ENCODE measurements at regions not wholly inside any gene's neighbourhood (a gene's known extent, or its start where the extent isn't known, plus 50 kb on each side); places are given as distances from the start of the nearest gene placed in this dataset.

DNA sequence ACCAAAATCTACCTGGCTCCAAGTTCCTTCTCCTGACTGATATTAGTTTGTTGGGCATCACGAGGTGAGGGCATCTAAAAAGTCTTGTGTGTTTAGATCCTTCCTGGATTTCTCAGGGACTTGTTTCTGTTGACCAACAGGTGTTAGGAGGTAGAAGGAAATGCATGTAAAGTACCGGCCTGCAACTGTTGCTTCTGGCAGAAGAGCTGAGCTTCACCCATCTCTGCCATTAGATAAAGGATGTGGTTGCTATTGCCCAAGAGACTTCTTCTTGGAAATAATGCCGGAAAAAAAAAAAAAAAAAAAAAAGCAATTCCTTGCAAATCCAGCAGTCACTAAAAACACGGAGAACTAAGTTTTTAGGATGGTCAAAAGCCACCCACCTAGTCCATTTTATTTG lies 303.1 kb downstream of the CDH26 start:
- H3K79me2 ChIP-seq (ENCODE audit: insufficient read depth, low read length) = no peaks in the 10 kb centered on the region
- peaks cover 39% of the 10 kb centered on the region for H3K27me3 Mint-ChIP-seq (ENCODE audit: low read depth, unreplicated experiment)
- no peak overlapping the region for H3K4me2 ChIP-seq (ENCODE audit: low read length)
- no peak overlapping the region for H3K27ac Mint-ChIP-seq (ENCODE audit: unreplicated experiment)
- no peak for TF ChIP-seq EZH2 (IDR thresholded peaks at IDR 0.05; ENCODE audit: insufficient read depth, low read length)
- TF ChIP-seq, protein P1, sequence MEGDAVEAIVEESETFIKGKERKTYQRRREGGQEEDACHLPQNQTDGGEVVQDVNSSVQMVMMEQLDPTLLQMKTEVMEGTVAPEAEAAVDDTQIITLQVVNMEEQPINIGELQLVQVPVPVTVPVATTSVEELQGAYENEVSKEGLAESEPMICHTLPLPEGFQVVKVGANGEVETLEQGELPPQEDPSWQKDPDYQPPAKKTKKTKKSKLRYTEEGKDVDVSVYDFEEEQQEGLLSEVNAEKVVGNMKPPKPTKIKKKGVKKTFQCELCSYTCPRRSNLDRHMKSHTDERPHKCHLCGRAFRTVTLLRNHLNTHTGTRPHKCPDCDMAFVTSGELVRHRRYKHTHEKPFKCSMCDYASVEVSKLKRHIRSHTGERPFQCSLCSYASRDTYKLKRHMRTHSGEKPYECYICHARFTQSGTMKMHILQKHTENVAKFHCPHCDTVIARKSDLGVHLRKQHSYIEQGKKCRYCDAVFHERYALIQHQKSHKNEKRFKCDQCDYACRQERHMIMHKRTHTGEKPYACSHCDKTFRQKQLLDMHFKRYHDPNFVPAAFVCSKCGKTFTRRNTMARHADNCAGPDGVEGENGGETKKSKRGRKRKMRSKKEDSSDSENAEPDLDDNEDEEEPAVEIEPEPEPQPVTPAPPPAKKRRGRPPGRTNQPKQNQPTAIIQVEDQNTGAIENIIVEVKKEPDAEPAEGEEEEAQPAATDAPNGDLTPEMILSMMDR (IDR thresholded peaks at IDR 0.05; ENCODE audit: insufficient read depth, low read depth, low read length) = no peak
- peaks cover under 1% of the 10 kb centered on the region for H3K36me3 Mint-ChIP-seq (ENCODE audit: low read depth, unreplicated experiment)
- DNase-seq (ENCODE audit: low read depth) = no peak
- H3K27ac ChIP-seq (ENCODE audit: low read depth, low read length) = no peak overlapping the region
- peaks cover 3% of the 10 kb centered on the region for H3K9me3 Mint-ChIP-seq (ENCODE audit: unreplicated experiment)
- H4K20me1 ChIP-seq (ENCODE audit: insufficient read depth, low read length) = no peaks in the 10 kb centered on the region
- no peak overlapping the region for H3K9ac ChIP-seq (ENCODE audit: low read length)
- no peaks in the 10 kb centered on the region for H3K36me3 ChIP-seq (ENCODE audit: insufficient read depth, low read length)
- H3K27me3 ChIP-seq (ENCODE audit: insufficient read depth, low read length) = no peaks in the 10 kb centered on the region
- H3K4me1 Mint-ChIP-seq (ENCODE audit: low read depth, unreplicated experiment) = no peaks in the 10 kb centered on the region
- H3K4me3 Mint-ChIP-seq (ENCODE audit: unreplicated experiment) = no peak overlapping the region
- no peak for FAIRE-seq
- no peaks in the 10 kb centered on the region for H3K9me3 ChIP-seq (ENCODE audit: insufficient read depth, low read depth, low read length)
- peaks cover under 1% of the 10 kb centered on the region for H3K4me1 ChIP-seq (ENCODE audit: insufficient read depth, low read length)
- no peak overlapping the region for H3K4me3 ChIP-seq (ENCODE audit: insufficient read depth, low read depth, low read length)
- H2AFZ ChIP-seq (ENCODE audit: low read depth, low read length) = no peak overlapping the region

DNA sequence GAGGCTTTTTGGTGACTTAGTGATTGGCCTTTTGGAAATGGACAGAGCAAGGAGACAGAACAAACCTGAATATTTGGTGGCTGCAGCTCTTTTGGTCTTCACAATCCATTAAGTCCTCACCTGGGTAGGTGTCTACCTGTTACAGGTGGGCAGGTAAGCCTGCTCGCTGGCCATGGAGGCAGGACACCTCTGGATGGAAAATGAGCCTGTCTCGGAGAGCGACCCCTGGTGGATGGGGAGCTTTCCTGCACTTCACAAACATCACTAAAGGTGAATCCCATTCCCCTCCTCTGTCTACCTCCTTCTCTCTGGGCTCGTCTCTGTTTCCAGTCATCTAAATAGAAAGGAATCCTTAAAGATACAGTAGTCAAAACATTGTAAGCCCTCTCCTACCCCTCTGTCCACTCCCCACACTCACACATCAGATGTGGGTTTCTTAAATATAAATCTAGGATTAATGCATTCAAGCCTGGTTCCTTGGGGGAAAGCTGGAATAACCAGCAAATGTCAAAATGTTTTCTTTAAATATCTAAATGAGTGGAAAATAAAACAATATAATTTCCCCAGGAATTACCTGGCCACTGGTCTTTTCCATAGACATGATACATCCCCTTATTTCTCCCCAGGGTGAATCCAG lies 304.9 kb downstream of the CDH26 start:
- no peaks in the 10 kb centered on the region for H3K9me3 ChIP-seq (ENCODE audit: insufficient read depth, low read depth, low read length)
- no peak for FAIRE-seq

More for the DNA sequence above, 304.9 kb downstream of the CDH26 start:
- H3K4me1 ChIP-seq (ENCODE audit: insufficient read depth, low read length) = no peaks in the 10 kb centered on the region
- no peak overlapping the region for H3K27ac ChIP-seq (ENCODE audit: low read depth, low read length)
- Mint-ChIP-seq H3K9me3 (ENCODE audit: unreplicated experiment) (no peaks in the 10 kb centered on the region), H3K27ac (ENCODE audit: unreplicated experiment) (no peak overlapping the region), H3K4me3 (ENCODE audit: unreplicated experiment) (no peak overlapping the region), H3K36me3 (ENCODE audit: low read depth, unreplicated experiment) (no peaks in the 10 kb centered on the region), H3K4me1 (ENCODE audit: low read depth, unreplicated experiment) (no peaks in the 10 kb centered on the region), H3K27me3 (ENCODE audit: low read depth, unreplicated experiment) (peaks cover 36% of the 10 kb centered on the region)
- H3K4me3 ChIP-seq (ENCODE audit: insufficient read depth, low read depth, low read length) = no peak overlapping the region
- no peaks in the 10 kb centered on the region for H3K36me3 ChIP-seq (ENCODE audit: insufficient read depth, low read length)
- no peak for TF ChIP-seq EZH2 (IDR thresholded peaks at IDR 0.05; ENCODE audit: insufficient read depth, low read length)
- TF ChIP-seq, protein P1 (IDR thresholded peaks at IDR 0.05; ENCODE audit: insufficient read depth, low read depth, low read length) = peak; percentile 49
- H3K4me2 ChIP-seq (ENCODE audit: low read length) = no peak overlapping the region
- H3K27me3 ChIP-seq (ENCODE audit: insufficient read depth, low read length) = no peaks in the 10 kb centered on the region
- H4K20me1 ChIP-seq (ENCODE audit: insufficient read depth, low read length) = no peaks in the 10 kb centered on the region
- H2AFZ ChIP-seq (ENCODE audit: low read depth, low read length) = no peak overlapping the region
- H3K9ac ChIP-seq (ENCODE audit: low read length) = no peak overlapping the region
- no peak for DNase-seq (ENCODE audit: low read depth)
- H3K79me2 ChIP-seq (ENCODE audit: insufficient read depth, low read length) = no peaks in the 10 kb centered on the region

All from astrocyte (in vitro differentiated cells and primary cell).